Mesothelial cell of epicardium (in vitro differentiated cells): ENCODE measurements at regions not wholly inside any gene's neighbourhood (a gene's known extent, or its start where the extent isn't known, plus 50 kb on each side); places are given as distances from the start of the nearest gene placed in this dataset.

Experiments
- DNase-seq, 2 experiments: peaks; one replicate each; pipeline ENCODE4 v3.0.0; 2021; ENCODE audit warnings: low spot score in 2 of 2; ENCODE audit not compliant: unreplicated experiment in 2 of 2
- H3K27ac Mint-ChIP-seq: 2 replicates; pipeline ENCODE4 v1.8.0; 2021; ENCODE audit warnings: mixed read lengths
- H3K27me3 Mint-ChIP-seq: 2 replicates; pipeline ENCODE4 v1.8.0; 2021; ENCODE audit warnings: low read depth, mixed read lengths
- H3K36me3 Mint-ChIP-seq: 2 replicates; pipeline ENCODE4 v1.8.0; 2021; ENCODE audit warnings: mixed read lengths
- H3K4me1 Mint-ChIP-seq: 2 replicates; pipeline ENCODE4 v1.8.0; 2021; ENCODE audit warnings: mixed read lengths
- H3K4me3 Mint-ChIP-seq: 2 replicates; pipeline ENCODE4 v1.8.0; 2021; ENCODE audit warnings: mild to moderate bottlenecking, moderate library complexity, mixed read lengths
- H3K9me3 Mint-ChIP-seq: 2 replicates; pipeline ENCODE4 v1.8.0; 2021; ENCODE audit warnings: mixed read lengths
- TF ChIP-seq, protein P1 (sequence below): fragments of 200-600 bp; sonication (generic); IDR thresholded peaks from one replicate; pipeline ENCODE4 v1.5.0; 2021; ENCODE audit warnings: antibody characterized with exemption; ENCODE audit not compliant: unreplicated experiment

GRCh38 chr5:6837095-6837494, 123.9 kb downstream of the TENT4A start:
- no peak overlapping the region for H3K27ac Mint-ChIP-seq
- TF ChIP-seq, protein P1, sequence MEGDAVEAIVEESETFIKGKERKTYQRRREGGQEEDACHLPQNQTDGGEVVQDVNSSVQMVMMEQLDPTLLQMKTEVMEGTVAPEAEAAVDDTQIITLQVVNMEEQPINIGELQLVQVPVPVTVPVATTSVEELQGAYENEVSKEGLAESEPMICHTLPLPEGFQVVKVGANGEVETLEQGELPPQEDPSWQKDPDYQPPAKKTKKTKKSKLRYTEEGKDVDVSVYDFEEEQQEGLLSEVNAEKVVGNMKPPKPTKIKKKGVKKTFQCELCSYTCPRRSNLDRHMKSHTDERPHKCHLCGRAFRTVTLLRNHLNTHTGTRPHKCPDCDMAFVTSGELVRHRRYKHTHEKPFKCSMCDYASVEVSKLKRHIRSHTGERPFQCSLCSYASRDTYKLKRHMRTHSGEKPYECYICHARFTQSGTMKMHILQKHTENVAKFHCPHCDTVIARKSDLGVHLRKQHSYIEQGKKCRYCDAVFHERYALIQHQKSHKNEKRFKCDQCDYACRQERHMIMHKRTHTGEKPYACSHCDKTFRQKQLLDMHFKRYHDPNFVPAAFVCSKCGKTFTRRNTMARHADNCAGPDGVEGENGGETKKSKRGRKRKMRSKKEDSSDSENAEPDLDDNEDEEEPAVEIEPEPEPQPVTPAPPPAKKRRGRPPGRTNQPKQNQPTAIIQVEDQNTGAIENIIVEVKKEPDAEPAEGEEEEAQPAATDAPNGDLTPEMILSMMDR, result no peak
- no peaks in the 10 kb centered on the region for H3K4me1 Mint-ChIP-seq
- H3K36me3 Mint-ChIP-seq, result no peaks in the 10 kb centered on the region
- H3K27me3 Mint-ChIP-seq, result peaks cover 16% of the 10 kb centered on the region
- peaks cover 8% of the 10 kb centered on the region for H3K9me3 Mint-ChIP-seq
- DNase-seq, result no peak
- no peak overlapping the region for H3K4me3 Mint-ChIP-seq

- no peak for DNase-seq
- Mint-ChIP-seq H3K27ac (no peak overlapping the region), H3K36me3 (no peaks in the 10 kb centered on the region), H3K4me1 (no peaks in the 10 kb centered on the region), H3K27me3 (peaks cover 12% of the 10 kb centered on the region), H3K4me3 (no peak overlapping the region), H3K9me3 (peaks cover 8% of the 10 kb centered on the region)
- TF ChIP-seq, protein P1, result peak; percentile 49
Observed at GRCh38 chr5:6837519-6838110, 124.4 kb downstream of the TENT4A start.

- Mint-ChIP-seq H3K9me3 (peaks cover 8% of the 10 kb centered on the region), H3K36me3 (no peaks in the 10 kb centered on the region), H3K4me1 (no peaks in the 10 kb centered on the region), H3K27me3 (peaks cover 14% of the 10 kb centered on the region), H3K4me3 (no peak overlapping the region), H3K27ac (no peak overlapping the region)
- no peak for DNase-seq
- TF ChIP-seq, protein P1, result no peak
Observed at GRCh38 chr5:6838736-6839135, 125.5 kb downstream of the TENT4A start.

- Mint-ChIP-seq H3K36me3 (no peaks in the 10 kb centered on the region), H3K4me3 (no peak overlapping the region), H3K9me3 (peaks cover 8% of the 10 kb centered on the region), H3K27me3 (peaks cover 12% of the 10 kb centered on the region), H3K4me1 (no peaks in the 10 kb centered on the region), H3K27ac (no peak overlapping the region)
- TF ChIP-seq, protein P1, result no peak
- no peak for DNase-seq
Observed at GRCh38 chr5:6840136-6840793, 127.0 kb downstream of the TENT4A start.

- TF ChIP-seq, protein P1, result no peak
- H3K36me3 Mint-ChIP-seq, result no peaks in the 10 kb centered on the region
- H3K27me3 Mint-ChIP-seq, result peaks cover 12% of the 10 kb centered on the region
- no peak overlapping the region for H3K4me3 Mint-ChIP-seq
- peak in 1 of 2 experiments; percentile 9 for DNase-seq
- no peaks in the 10 kb centered on the region for H3K4me1 Mint-ChIP-seq
- H3K27ac Mint-ChIP-seq, result no peak overlapping the region
- H3K9me3 Mint-ChIP-seq, result peaks cover 5% of the 10 kb centered on the region
Observed at GRCh38 chr5:6843335-6843734, 130.1 kb downstream of the TENT4A start.
